ENCODE measurements at regions not wholly inside any gene's neighbourhood (a gene's known extent, or its start where the extent isn't known, plus 50 kb on each side); places are given as distances from the start of the nearest gene placed in this dataset.
"Not testable (repeated sequence)": the region's sequence is repeated elsewhere in the genome, so short reads cannot be mapped to it uniquely, and the experiment has no call there.

DNA sequence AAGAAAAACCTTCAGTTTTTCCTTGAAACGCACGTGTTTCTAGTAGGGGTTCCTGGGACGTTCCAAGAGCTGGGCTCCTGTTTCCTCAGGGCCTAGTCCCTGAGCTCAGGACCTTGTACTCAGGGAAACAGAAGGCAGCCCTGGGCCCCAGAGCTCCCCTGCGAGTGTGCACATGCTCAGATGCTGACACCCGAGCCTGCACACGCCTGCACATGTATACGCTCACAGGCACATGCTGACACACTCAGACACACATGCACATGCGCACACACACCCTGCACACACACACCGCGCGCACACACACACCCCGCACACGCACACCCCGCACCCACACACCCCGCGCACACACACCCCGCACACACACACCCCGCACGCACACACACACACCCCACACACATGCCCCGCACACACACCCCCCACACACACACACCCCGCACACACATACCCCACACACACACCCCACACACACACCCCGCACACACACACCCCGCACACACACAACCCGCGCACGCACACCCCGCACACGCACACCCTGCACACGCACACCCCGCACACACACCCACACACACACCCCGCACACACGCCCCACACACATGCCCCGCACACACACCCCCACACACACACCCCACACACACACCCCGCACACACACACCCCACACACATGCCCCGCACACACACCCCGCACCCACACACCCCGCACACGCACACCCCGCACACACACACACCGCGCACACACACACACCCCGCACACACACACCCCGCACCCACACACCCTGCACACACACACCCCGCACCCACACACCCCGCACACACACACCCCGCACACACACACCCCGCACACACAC, 52.2 kb downstream of the CALML3 start:
- peaks cover 17% of the 10 kb centered on the region for H3K4me1 Mint-ChIP-seq (ENCODE audit: low read depth, unreplicated experiment)

GRCh38 chr10:5580038-5580428, 55.3 kb downstream of the CALML3 start:
- H3K9me3 Mint-ChIP-seq (ENCODE audit: low read depth, unreplicated experiment); intact Hi-C loops (cut with micrococcal nuclease; ENCODE audit: unreplicated experiment); H3K27me3 Mint-ChIP-seq (ENCODE audit: unreplicated experiment); CTCF ChIA-PET; DNase-seq; H3K36me3 Mint-ChIP-seq (ENCODE audit: insufficient read depth, unreplicated experiment); BruUV-seq (replicated peaks); H3K27ac Mint-ChIP-seq (ENCODE audit: unreplicated experiment); H3K4me3 Mint-ChIP-seq (ENCODE audit: low read depth, unreplicated experiment): not testable (repeated sequence)
- peaks cover 21% of the 10 kb centered on the region for H3K4me1 Mint-ChIP-seq (ENCODE audit: low read depth, unreplicated experiment)

More for the DNA sequence above, 52.2 kb downstream of the CALML3 start:
- H3K4me3 Mint-ChIP-seq (ENCODE audit: low read depth, unreplicated experiment): no peak overlapping the region
- no peak for DNase-seq
- no peaks in the 10 kb centered on the region for H3K9me3 Mint-ChIP-seq (ENCODE audit: low read depth, unreplicated experiment)
- intact Hi-C loops (cut with micrococcal nuclease; ENCODE audit: unreplicated experiment): no loop called here
- no TSS peak for BruUV-seq (replicated peaks)
- H3K27ac Mint-ChIP-seq (ENCODE audit: unreplicated experiment): no peak overlapping the region
- CTCF ChIA-PET: no interaction called here
- no peaks in the 10 kb centered on the region for H3K36me3 Mint-ChIP-seq (ENCODE audit: insufficient read depth, unreplicated experiment)
- TF ChIP-seq, protein P1, sequence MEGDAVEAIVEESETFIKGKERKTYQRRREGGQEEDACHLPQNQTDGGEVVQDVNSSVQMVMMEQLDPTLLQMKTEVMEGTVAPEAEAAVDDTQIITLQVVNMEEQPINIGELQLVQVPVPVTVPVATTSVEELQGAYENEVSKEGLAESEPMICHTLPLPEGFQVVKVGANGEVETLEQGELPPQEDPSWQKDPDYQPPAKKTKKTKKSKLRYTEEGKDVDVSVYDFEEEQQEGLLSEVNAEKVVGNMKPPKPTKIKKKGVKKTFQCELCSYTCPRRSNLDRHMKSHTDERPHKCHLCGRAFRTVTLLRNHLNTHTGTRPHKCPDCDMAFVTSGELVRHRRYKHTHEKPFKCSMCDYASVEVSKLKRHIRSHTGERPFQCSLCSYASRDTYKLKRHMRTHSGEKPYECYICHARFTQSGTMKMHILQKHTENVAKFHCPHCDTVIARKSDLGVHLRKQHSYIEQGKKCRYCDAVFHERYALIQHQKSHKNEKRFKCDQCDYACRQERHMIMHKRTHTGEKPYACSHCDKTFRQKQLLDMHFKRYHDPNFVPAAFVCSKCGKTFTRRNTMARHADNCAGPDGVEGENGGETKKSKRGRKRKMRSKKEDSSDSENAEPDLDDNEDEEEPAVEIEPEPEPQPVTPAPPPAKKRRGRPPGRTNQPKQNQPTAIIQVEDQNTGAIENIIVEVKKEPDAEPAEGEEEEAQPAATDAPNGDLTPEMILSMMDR (IDR thresholded peaks at IDR 0.05; ENCODE audit: unreplicated experiment): no peak
- no peaks in the 10 kb centered on the region for H3K27me3 Mint-ChIP-seq (ENCODE audit: unreplicated experiment)

- peaks cover 29% of the 10 kb centered on the region for H3K4me1 Mint-ChIP-seq (ENCODE audit: low read depth, unreplicated experiment)
- no peak overlapping the region for H3K4me3 Mint-ChIP-seq (ENCODE audit: low read depth, unreplicated experiment)
- no peak overlapping the region for H3K27ac Mint-ChIP-seq (ENCODE audit: unreplicated experiment)
- BruUV-seq (replicated peaks): no TSS peak
- TF ChIP-seq, protein P1 (IDR thresholded peaks at IDR 0.05; ENCODE audit: unreplicated experiment): no peak
- CTCF ChIA-PET: interaction anchor here (0.6 kb wide), 1 partner anchor 140 kb away, joined by 11 read pairs; no protein-coding TSS in a partner anchor
- H3K27me3 Mint-ChIP-seq (ENCODE audit: unreplicated experiment): no peaks in the 10 kb centered on the region
- no peaks in the 10 kb centered on the region for H3K9me3 Mint-ChIP-seq (ENCODE audit: low read depth, unreplicated experiment)
- DNase-seq: no peak
- peaks cover 3% of the 10 kb centered on the region for H3K36me3 Mint-ChIP-seq (ENCODE audit: insufficient read depth, unreplicated experiment)
- intact Hi-C loops (cut with micrococcal nuclease; ENCODE audit: unreplicated experiment): no loop called here
Observed at GRCh38 chr10:5581670-5582566, 57.2 kb downstream of the CALML3 start.

DNA sequence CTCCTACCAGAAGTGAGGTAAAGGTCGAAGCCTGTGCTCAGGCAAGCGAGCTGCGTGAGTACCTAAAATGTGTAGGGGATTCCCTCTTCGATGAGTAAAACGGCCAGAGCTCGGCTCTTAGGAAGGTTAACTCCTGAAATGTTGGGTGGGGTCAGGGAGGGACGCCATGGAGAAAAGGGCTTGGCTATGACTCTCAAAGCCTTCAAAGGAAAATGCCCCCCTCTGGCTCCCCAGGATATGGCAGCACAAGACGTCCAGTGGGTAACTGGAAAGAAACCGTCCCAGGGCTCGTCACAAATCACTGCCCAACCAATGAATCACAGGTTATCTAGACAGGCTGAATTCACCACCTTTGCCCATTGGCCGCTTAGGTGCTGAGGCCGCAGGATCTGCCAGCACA, 58.0 kb downstream of the CALML3 start:
- Mint-ChIP-seq H3K27ac (ENCODE audit: unreplicated experiment) (no peak overlapping the region), H3K27me3 (ENCODE audit: unreplicated experiment) (no peaks in the 10 kb centered on the region), H3K9me3 (ENCODE audit: low read depth, unreplicated experiment) (no peaks in the 10 kb centered on the region), H3K36me3 (ENCODE audit: insufficient read depth, unreplicated experiment) (peaks cover 9% of the 10 kb centered on the region), H3K4me1 (ENCODE audit: low read depth, unreplicated experiment) (peaks cover 35% of the 10 kb centered on the region), H3K4me3 (ENCODE audit: low read depth, unreplicated experiment) (no peak overlapping the region)
- TF ChIP-seq, protein P1 (IDR thresholded peaks at IDR 0.05; ENCODE audit: unreplicated experiment): no peak
- no peak for DNase-seq
- CTCF ChIA-PET: interaction anchor here (0.6 kb wide), 1 partner anchor 140 kb away, joined by 11 read pairs; no protein-coding TSS in a partner anchor
- intact Hi-C loops (cut with micrococcal nuclease; ENCODE audit: unreplicated experiment): no loop called here
- no TSS peak for BruUV-seq (replicated peaks)

Data from Calu3 (cell line).